HG03108 (cell line): ENCODE measurements at regions not wholly inside any gene's neighbourhood (a gene's known extent, or its start where the extent isn't known, plus 50 kb on each side); places are given as distances from the start of the nearest gene placed in this dataset.

ENCODE experiments used
- ATAC-seq: cut with Tn5 transposase; IDR thresholded peaks from one replicate; pipeline ENCODE4 v1.9.1; 2021; ENCODE audit warnings: moderate library complexity; ENCODE audit not compliant: unreplicated experiment

DNA sequence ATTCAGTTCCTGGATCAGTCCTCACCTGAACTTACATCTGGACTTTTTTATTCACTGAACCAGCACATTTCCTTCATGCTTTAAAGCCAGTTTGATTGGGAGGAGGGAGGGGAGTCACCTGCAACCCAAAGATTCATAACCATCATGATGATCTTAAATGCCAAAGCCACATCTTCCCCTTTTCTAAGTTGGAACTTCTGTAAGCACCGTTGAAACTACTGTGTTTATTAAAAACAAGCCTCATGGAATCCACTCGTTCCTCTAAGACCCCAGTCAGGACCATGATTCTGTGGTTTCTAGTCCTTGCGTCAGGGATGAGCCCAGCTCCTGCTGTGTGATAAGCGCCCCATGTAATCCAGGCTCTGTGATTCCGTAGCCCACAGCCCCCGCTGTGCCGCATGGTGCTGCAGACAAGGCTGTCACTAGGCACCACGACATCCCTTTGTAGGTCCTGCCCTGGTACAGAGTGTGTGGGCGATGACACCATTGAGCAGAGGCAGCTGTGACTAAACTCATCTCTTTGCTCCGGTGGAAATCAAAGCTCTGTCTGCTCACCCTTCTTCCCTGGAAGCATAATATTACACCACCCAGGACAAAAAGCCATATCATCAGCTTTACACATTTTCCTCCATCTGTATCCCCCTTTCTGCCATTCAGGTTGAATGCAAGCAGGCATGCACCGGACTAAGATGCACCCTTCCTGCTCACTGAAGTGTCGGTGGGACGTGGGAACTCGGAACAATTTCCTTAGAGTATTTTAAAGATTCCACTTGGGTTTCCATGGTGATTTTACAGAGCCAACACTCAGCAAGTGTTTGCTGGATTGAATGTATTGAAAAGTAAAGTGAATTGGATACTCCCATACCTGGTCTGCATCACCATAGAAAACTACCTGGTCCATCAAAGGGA lies 132.0 kb upstream of the FSTL4 start:
- no peak for ATAC-seq

DNA sequence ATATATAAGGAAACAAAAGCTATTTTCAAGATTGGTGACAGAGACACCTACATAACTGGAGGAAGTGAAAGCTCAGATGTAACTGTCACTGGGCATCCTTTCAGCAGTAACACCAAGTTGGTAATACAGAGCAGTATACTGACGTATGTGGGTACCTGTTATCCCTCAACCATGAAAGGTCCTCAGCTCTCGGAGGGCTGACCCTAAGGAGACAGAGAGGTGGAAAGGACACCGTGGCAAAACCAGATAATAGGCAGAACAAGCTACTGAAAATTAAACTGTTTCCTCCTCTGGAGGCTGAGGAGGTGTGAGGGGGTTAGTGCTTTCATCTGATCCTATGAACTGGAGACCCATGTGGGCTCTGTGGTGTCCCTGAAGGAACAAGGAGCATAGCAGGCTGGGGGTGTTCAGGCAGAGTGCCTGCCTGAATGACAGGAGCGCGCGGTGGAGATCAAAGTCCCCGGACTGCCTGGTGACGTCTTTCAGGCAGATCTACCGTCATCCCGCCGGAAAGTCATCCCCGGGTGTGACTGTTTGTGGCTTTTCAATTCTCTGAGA lies 130.2 kb upstream of the FSTL4 start:
- no peak for ATAC-seq

DNA sequence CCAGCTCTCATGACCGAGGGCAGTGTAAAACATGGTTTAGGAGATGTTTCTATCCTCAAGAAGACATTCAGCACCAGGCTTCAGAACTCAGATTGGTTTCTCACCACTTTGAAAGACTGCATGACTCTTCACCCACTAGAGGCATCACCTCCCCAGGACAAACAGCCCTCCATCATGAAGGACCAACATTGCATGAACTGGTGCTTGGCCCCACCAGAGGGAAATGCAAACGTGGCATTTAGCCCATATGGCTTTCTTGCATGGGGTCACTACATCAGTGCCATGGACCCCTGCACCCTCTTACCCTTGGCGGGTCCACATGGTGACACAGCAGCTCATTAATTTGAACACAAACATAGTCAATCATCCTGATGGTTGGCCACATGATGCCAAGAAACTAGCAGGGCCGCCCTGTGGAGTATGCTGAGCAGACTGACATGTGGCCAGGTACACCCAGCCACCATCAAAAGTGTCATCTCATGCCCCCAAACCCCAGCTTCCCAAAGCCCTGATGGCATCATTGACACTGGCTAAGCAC lies 129.5 kb upstream of the FSTL4 start:
- ATAC-seq = no peak

DNA sequence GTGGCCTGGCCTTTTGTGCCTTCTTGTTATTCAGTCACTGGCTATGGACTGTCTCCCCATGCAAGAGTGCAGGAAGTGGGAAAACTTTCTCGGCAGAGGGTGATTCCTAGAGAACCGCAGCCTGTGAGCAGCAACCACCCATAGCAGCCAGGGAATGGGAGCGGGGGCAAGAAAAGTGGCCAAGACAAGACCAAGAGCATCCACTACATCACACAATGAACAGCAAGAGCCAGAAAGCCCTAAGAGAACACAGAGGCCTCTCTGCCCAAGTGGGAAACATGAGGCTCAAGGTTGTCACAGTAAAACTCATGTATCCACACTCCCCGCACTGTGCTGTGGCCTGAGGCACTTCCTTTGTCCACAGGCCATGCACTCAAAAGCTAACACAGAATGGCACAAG lies 129.1 kb upstream of the FSTL4 start:
- no peak for ATAC-seq

DNA sequence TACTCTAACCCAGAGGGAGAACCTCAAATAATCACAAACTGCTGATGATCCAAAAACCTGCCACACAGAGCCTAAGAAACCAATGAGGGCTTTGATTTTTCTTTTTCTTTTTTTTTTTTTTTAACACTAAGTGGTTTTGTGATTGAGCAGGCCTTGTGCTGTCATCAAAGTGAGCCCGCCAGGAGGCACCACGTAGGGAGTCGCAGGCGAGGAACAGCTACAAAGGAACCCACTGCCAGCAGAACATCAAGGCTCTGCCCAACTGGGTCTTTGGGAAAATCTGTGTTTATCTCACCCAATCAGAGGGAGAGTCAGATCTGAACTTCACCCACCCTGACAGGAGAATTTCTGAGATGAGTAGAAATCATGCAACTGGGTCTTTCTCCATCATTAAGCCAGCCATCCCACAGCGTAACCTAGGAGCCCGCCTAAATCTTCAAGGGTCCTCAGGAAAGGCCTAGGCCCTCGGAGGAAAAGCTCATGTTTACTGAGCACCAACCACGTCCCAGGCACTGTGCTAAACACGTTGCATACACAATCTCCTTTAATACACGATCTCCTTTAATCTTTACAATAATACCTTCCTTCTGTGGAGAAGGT lies 126.9 kb upstream of the FSTL4 start:
- ATAC-seq = no peak

DNA sequence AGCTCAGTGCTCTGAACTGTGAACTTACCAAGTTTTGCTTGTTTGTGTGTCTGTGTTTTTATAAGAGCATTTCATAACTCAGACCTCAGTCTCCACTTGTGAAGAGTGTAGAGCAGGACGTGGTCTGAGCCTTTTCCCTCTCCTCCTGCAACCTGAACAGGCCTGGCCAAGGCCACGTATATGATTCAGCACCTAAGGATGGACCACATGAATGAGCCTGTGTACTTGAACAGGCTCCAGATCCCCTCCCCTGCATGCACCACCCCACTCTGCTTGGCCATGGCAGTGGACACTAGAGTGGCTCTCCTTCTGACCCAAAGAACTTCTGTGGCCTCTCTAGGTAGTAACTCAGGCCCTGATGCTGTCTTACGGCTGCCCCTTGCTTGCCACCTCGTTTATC lies 125.9 kb upstream of the FSTL4 start:
- ATAC-seq = no peak

DNA sequence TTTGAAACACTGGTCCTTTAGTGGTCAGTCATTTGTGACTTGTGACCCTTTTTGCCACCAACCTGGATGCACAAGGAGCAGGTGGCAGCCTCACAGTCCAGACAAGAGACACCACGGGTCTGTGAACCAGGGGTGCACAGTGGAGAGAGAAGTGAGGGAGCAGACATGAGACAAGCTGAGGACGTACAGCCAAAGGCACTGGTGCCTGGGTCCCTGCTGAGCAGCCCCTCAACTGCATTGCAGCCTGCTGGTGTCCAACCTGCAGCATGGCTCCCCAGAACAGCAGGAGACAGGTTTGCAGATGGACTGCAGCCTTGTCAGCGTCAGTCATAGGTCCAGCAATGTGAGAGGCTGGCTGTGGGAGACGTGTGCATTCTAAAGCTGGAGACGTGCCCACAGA lies 124.2 kb upstream of the FSTL4 start:
- no peak for ATAC-seq

DNA sequence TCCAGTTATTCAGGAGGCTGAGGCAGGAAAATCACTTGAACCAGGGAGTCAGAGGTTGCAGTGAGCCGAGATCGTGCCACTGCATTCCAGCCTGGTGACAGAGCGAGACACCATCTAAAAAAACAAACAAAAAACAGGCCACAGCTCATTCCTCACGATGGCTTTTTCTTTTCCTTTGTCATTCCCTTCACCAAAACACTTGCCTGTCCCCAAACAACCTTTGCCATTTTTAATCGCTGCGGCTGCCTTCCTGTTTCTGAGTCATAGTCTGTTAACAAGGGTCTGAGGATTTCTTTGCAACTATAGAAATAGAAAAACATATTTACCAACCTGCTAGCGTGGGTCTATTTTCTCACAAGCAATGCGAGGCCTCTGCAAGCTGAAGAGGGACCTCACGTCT lies 123.0 kb upstream of the FSTL4 start:
- no peak for ATAC-seq

DNA sequence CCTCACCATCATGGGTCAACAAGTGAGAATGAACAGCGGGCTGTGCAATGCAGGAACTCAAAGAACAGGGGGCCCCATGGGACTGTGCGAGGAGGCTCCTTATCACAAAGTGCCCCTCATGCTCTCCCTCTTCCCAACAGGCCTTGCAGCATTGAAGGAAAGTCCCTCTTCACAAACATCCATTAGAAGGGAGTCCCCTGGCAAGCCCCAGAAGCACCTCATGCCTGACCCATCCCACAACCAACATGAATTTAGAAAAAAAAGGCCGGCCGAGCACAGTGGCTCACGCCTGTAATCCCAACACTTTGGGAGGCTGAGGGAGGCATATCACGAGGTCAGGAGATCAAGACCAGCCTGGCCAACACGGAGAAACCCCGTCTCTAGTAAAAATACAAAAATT lies 122.6 kb upstream of the FSTL4 start:
- ATAC-seq = no peak

DNA sequence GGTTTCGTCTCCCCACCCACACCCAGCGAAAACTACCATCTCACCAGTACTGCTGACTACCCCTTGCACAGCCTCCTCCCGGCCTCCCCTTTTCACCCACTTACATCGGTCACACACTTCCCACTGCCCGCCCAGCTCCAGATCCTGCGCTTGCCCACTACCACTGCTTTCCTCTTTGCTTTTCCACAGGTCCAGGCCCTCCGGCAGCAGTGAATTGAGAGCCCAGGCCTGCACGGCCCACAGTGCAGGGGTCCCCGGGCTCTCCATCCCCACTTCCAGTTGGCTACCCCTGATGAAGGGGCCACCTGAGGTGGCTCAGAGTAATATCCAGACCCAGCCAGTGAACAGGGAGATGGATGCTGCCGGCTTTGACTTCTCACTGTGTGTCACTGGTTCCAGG lies 120.2 kb upstream of the FSTL4 start:
- no peak for ATAC-seq

DNA sequence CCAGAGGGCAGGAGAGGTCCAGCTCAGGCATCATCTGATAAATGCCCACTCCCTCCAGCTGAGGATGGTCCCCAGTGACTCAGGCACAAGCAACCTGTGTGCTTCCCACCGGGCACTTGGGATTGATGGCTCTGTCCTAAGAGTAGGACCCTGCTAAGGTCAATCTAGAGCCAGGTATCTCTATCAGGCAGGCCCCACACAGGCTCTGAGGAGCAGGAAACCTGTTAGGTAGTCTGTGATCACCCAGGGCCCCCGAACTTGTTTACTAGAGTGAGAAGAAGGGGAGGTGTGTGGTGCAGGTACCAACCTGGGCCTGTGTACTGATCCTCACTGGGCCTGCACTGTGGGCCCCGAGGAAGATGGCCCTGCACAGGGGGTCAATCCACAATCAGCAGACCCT lies 119.6 kb upstream of the FSTL4 start:
- ATAC-seq = no peak

DNA sequence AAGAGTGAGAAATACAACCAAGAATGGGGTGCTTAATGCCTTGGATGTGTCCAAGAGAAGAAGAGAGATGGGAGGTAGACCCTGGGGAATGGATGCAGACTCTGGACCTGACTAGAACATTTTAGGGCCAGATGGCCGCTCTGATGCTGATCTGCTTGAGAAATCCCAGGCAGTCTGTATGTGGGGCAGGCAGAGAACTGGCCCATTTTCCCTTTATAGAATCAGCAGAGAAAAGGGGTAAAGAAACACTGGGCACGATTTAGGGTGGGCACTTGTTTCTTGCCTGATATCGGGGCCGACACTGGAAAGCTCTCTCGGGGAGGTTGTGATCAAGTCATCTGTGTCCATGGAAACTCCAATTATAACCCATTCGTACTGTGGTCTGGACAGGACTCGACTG lies 118.5 kb upstream of the FSTL4 start:
- no peak for ATAC-seq

DNA sequence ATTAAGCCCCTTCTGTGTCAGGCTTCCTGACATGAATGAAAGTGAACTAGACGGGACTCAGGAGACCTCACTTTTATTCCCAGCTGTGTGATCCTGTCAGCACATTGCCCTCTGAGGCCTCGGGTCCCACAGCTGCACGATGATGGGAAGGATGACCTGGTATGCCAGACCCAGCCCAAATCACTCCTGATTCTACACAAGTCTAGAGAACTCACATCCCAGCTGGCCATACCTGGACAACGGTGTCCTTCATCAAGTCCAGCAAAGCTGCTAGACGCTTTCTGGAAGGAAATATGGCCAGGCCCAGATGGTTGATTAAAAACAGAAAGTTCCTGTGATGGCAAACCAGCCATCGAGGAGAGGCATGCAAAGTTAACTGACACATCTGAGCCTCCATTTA lies 118.0 kb upstream of the FSTL4 start:
- ATAC-seq = no peak

DNA sequence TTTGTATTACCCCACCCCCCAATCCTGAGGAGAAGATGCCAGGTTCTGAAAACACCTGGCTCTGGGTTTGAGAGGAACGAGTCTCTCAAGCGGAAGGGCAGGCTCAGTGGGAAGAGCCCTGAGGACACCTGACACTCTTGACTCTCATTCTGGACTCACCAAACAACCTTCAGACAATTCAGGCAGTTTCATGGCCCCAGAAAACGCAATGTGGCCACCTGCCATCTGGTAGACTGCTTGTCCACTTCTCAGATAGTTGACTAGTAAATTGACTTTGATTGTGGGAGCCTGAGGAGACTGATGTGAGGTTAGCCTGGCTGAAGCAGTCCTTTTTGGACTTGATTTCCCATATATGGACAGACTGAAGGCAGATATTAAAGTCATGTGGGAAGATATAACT lies 117.5 kb upstream of the FSTL4 start:
- ATAC-seq = no peak

DNA sequence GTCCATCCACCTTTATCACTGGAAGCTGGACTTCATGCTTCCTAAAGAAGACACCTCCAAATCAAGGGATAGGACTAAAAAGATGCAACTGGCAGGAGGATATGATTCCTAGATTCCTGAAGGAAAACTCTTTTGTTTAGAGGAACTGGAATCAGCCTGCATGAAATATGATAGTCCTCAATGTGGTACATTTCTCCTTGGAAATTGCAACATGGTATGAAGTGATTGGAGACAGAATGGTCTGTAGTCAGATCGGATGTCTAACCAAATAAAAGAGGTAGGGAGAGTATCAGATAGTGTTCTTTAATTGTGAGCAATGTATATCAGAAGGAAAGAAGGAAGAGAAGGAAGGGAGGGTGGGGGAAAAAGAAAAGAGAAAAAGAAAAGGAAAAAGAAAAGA lies 116.1 kb upstream of the FSTL4 start:
- no peak for ATAC-seq

DNA sequence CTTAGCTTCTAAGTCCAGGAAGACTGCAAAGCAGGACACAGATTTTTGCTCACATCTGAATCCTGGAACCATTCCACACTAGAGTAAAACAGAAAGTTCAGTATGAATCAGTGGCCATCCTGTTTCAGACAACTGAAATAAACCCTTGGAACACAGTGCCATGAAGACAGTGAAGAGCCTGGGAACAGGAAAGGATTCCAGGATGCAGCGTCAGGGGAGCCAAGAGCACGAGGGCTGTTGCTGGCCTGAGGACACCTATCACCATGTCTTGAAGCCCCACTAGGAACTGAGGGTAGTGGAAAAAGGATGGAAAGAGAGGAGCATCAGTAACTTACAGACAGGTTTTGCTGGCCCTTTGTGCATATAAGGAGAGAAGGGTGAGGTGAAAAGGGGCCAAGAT lies 115.3 kb upstream of the FSTL4 start:
- ATAC-seq = no peak

DNA sequence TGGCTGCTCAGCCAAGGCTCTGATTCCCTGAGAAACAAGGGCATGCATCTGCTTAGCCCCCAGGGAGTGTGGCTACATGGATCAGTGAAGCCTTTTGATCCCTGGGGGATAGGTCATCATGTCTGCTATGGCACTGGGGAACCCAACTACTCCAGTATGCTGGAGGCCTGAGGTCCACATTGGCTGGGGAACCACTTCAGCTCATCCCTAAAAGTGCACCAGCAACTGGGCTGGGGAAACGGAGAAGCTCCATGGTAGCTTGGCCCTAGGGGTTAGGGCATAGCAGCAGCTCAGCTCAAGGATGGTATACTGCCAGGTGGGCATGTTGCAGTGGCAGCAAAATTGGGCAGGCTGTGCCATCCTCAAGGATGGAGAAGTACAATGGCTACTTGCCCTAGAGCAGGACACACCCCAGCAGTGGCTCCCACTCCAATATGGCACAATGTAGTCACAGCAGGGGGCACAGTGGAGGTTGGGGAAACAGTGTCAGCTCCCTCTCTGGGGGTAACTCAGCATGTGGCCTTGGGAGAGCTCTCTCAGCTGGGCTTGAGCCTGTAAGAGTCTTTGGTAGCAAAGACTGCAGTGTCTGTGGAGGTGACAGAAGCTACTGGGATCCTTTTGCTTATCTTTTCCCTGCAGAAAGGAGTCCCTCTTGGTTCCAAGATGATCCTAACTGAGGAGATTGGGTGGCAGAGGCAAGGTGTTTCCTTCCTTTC lies 111.5 kb upstream of the FSTL4 start:
- ATAC-seq = no peak

DNA sequence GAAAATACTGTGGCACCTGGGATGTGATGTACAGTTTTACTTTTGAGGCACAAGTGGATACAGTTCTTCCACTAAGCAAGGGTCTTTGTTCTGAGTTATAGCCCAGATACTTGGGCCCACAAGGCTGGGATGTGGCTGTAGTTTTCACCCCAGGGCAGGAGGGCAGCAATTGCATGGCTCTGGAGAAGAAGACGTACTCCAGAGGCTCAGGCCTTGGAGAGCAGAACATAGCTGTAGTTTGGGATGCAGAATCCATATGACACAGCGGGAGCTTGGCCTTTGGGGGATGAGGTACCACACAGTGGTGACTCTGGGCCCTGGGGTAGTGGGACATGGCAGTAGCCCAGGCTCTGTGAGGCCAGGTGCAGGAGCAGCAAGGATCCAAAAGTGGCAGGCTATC lies 110.8 kb upstream of the FSTL4 start:
- ATAC-seq = no peak

DNA sequence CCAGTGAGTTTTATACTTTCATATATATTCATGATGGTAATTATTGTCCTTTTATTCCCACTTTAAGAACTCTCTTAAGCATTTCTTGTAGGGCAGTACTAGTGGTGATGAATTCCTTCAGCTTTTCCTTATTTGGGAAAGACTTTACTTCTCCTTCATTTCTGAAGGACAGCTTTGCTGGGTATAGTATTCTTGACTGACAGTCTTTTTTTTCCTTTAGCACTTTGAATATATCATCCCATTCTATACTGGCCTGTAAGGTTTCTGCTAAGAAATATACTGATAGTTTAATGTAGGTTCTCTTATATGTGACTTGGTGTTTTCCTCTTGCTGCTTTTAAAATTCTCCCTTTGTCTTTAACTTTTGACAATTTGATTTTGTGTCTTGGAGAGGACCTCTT lies 109.0 kb upstream of the FSTL4 start:
- ATAC-seq = no peak

DNA sequence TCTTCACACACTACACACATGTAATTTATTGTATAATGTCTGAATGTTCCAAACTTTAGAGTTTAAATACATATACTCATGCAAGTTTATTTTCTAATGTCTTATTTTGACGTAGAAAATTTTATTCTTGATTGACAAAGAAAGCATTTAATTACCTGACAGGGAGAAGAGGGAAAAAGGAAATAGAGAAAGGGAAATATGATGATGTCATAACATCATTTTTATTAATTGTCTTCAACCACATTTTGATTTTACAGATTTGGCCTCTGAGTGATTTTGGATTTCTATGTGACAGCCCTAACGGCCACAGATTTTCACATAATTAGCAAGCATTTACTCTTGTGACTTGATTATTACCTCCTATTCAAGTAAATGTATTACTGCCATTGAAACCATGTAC lies 106.1 kb upstream of the FSTL4 start:
- ATAC-seq = no peak

DNA sequence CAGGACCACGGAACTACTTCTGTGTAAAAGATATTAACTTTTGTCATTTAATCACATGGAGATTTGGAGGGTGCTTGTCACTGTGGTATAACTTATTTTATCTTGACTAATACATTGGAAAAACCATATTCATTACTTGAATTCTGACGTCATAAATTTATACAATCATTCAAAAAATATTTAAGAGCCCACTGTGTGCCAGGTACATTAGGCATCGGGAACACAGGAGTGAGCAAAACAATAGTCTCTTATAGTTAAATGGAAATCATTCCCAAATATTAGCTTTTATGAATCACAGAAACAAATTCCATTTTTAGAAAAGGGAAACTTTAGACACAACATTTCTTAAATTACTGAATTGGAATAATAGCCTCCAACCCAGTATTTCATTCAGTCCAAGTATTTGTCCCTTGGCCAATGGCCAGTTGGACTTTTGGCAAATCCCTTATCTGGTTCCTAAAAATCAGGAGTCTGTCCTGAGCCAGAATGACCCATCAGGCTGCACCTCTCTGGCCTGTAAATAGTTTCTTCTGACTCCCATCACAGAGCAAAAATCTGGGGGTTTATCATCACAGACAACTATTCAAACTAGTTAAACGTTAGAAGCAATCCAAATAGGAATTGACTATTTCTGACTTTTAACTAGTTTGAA lies 104.3 kb upstream of the FSTL4 start:
- ATAC-seq = no peak
